Peyer's patch (tissue), 4 donors: ENCODE measurements at regions not wholly inside any gene's neighbourhood (a gene's known extent, or its start where the extent isn't known, plus 50 kb on each side); places are given as distances from the start of the nearest gene placed in this dataset.

Experiments
- CTCF ChIP-seq, 6 experiments: fragments of 450-650 bp in 4 of 6; fragments of 200-600 bp in 2 of 6; sonication (generic) in 1 of 6; IDR thresholded peaks; one replicate each; pipeline ENCODE4 v1.5.1; 2017 to 2019; ENCODE audit warnings: antibody characterized with exemption in 6 of 6, mild to moderate bottlenecking in 3 of 6, moderate library complexity in 1 of 6
- POLR2A ChIP-seq, 2 donors: fragments of 450-650 bp; IDR thresholded peaks; one replicate each; pipeline ENCODE4 v1.5.1; 2017; ENCODE audit warnings: antibody characterized with exemption in 2 of 2, mild to moderate bottlenecking in 2 of 2, moderate library complexity in 2 of 2

- no peak for TF ChIP-seq CTCF (IDR thresholded peaks at IDR 0.05)
- TF ChIP-seq POLR2A (IDR thresholded peaks at IDR 0.05): no peak
Observed at GRCh38 chr4:3657902-3658529, 108.2 kb upstream of the ADRA2C start.
